Immature natural killer cell (primary cell): ENCODE measurements at regions not wholly inside any gene's neighbourhood (a gene's known extent, or its start where the extent isn't known, plus 50 kb on each side); places are given as distances from the start of the nearest gene placed in this dataset.

Source experiments
- DNase-seq, 3 donors: peaks; one replicate each; pipeline ENCODE4 v3.0.0; 2022; ENCODE audit warnings: mixed read lengths in 1 of 3
- H3K27ac Mint-ChIP-seq, 6 donors: one replicate each; pipeline ENCODE4 v1.8.0; 2020; ENCODE audit warnings: mixed read lengths in 6 of 6, mild to moderate bottlenecking in 5 of 6, inconsistent platforms in 4 of 6, moderate library complexity in 3 of 6
- H3K27me3 Mint-ChIP-seq, 3 donors: one replicate each; pipeline ENCODE4 v1.8.0; 2020 to 2021; ENCODE audit warnings: low read depth in 3 of 3, mild to moderate bottlenecking in 3 of 3, mixed read lengths in 3 of 3, moderate library complexity in 3 of 3, inconsistent platforms in 1 of 3
- H3K36me3 Mint-ChIP-seq, 3 donors: one replicate each; pipeline ENCODE4 v1.8.0; 2020; ENCODE audit warnings: mixed read lengths in 3 of 3, inconsistent platforms in 2 of 3, mild to moderate bottlenecking in 2 of 3
- H3K4me1 Mint-ChIP-seq, 2 donors: one replicate each; pipeline ENCODE4 v1.8.0; 2020; ENCODE audit warnings: inconsistent platforms in 2 of 2, mild to moderate bottlenecking in 2 of 2, mixed read lengths in 2 of 2, moderate library complexity in 1 of 2
- H3K4me3 Mint-ChIP-seq, 5 donors: one replicate each; pipeline ENCODE4 v1.8.0; 2020; ENCODE audit warnings: mild to moderate bottlenecking in 5 of 5, mixed read lengths in 5 of 5, inconsistent platforms in 3 of 5, moderate library complexity in 3 of 5
- H3K9me3 Mint-ChIP-seq, 6 donors: one replicate each; pipeline ENCODE4 v1.8.0; 2020; ENCODE audit warnings: mild to moderate bottlenecking in 6 of 6, mixed read lengths in 6 of 6, inconsistent platforms in 4 of 6, moderate library complexity in 3 of 6

DNA sequence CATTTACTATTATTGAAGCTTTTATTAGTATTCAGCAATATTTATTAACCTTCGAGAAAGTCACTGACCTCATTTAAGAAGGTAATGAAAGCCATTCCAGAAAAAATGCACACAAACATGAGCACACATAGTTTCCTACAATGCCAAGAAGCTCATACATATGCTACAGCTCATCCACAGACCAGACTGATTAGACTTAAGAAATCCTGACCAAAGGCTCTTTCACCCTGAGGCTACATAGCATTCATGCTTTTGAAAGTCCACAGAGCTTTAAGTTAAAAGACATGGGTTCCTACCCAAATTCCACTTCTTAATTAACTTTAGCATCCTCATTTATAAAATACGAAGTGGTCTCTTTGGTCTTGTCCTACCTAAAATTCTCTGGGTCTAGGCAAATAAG lies 430.4 kb downstream of the TBC1D32 start:
- H3K27ac Mint-ChIP-seq: no peak overlapping the region
- H3K4me3 Mint-ChIP-seq: no peak overlapping the region
- no peak for DNase-seq
- no peaks in the 10 kb centered on the region for H3K36me3 Mint-ChIP-seq
- peaks cover 0 to 9% (median 4%) of the 10 kb centered on the region in 6 donors for H3K9me3 Mint-ChIP-seq
- H3K4me1 Mint-ChIP-seq: no peaks in the 10 kb centered on the region
- peaks cover 0 to 3% (median 0%) of the 10 kb centered on the region in 3 donors for H3K27me3 Mint-ChIP-seq

GRCh38 chr6:120899932-120900331 lies 434.3 kb downstream of the TBC1D32 start:
- H3K4me1 Mint-ChIP-seq: no peaks in the 10 kb centered on the region
- H3K4me3 Mint-ChIP-seq: no peak overlapping the region
- H3K9me3 Mint-ChIP-seq: peaks cover 0 to 17% (median 3%) of the 10 kb centered on the region in 6 donors
- no peak for DNase-seq
- H3K27me3 Mint-ChIP-seq: peaks cover 0 to 5% (median 0%) of the 10 kb centered on the region in 3 donors
- no peak overlapping the region for H3K27ac Mint-ChIP-seq
- no peaks in the 10 kb centered on the region for H3K36me3 Mint-ChIP-seq

GRCh38 chr6:120894077-120894476 lies 440.2 kb downstream of the TBC1D32 start:
- Mint-ChIP-seq H3K4me1 (no peaks in the 10 kb centered on the region), H3K36me3 (peaks cover 0 to 6% (median 4%) of the 10 kb centered on the region in 3 donors), H3K4me3 (no peak overlapping the region), H3K27me3 (peaks cover 0 to 2% (median 0%) of the 10 kb centered on the region in 3 donors), H3K27ac (no peak overlapping the region), H3K9me3 (peaks cover 5 to 47% (median 30%) of the 10 kb centered on the region in 6 donors)
- no peak for DNase-seq

DNA sequence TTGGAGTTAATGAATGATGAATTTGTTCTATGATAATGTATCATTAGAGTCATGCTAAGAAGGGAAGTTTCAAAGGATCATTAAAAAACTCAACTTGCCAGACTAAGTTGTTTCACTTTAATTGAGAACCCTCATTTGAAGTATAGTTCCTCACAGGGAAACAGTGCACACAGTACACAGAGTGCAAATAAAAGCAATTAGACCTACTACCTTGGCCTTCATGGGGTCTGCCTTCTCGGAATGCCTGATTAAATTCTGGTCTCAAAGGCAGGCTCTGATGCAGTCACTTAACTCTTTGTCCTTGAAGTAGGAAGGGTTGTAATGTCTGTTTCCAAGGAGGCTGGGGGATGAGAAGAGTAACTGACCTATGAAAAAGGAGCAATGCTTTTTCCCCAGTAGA lies 457.3 kb downstream of the TBC1D32 start:
- Mint-ChIP-seq H3K27me3 (peaks cover 0 to 4% (median 0%) of the 10 kb centered on the region in 3 donors), H3K9me3 (peaks cover 3 to 26% (median 17%) of the 10 kb centered on the region in 6 donors), H3K4me1 (no peaks in the 10 kb centered on the region), H3K27ac (no peak overlapping the region), H3K36me3 (no peaks in the 10 kb centered on the region), H3K4me3 (no peak overlapping the region)
- no peak for DNase-seq

DNA sequence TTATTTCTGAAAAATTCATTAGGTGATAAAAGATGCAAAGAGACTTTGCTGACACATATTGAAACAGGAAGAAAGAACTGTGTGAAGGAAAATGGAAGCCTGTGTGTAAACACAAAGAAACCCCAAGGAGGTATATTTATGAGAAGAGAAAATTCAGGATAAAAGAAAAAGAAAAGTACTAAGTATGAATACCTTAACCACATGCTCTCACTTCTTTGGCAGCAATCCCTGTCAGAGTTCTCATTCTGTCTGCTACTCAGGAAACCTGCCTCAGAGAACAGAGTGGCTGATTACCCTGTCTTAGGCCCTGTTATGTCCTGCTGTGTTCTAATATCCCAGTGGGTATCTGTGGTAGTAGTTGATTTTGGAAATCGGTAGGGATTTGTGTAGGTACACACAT lies 457.9 kb downstream of the TBC1D32 start:
- no peaks in the 10 kb centered on the region for H3K36me3 Mint-ChIP-seq
- no peak overlapping the region for H3K27ac Mint-ChIP-seq
- DNase-seq: no peak
- no peaks in the 10 kb centered on the region for H3K4me1 Mint-ChIP-seq
- H3K4me3 Mint-ChIP-seq: no peak overlapping the region
- peaks cover 0 to 4% (median 0%) of the 10 kb centered on the region in 3 donors for H3K27me3 Mint-ChIP-seq
- H3K9me3 Mint-ChIP-seq: peaks cover 3 to 22% (median 16%) of the 10 kb centered on the region in 6 donors

DNA sequence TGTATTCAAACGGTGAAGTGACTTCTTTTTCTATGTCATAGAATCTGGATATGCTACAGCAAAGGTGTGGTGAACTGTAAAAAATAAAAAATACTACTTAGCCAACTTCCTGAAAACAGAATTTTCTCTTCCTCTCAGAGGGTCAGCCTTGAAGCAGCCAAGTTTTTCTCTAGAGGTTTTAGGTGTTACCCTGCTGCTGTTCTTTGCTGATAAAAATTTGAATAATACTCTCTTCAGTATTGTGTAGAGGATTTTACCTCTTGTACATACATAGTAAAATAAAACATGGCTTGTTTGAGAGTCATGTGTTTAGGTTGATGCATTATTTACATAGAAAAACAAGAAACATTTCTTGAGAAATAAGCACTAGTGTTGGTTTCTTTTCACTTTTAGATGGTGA lies 458.4 kb downstream of the TBC1D32 start:
- H3K4me1 Mint-ChIP-seq: no peaks in the 10 kb centered on the region
- H3K4me3 Mint-ChIP-seq: no peak overlapping the region
- no peaks in the 10 kb centered on the region for H3K36me3 Mint-ChIP-seq
- peaks cover 0 to 4% (median 0%) of the 10 kb centered on the region in 3 donors for H3K27me3 Mint-ChIP-seq
- DNase-seq: no peak
- no peak overlapping the region for H3K27ac Mint-ChIP-seq
- peaks cover 3 to 25% (median 17%) of the 10 kb centered on the region in 6 donors for H3K9me3 Mint-ChIP-seq

DNA sequence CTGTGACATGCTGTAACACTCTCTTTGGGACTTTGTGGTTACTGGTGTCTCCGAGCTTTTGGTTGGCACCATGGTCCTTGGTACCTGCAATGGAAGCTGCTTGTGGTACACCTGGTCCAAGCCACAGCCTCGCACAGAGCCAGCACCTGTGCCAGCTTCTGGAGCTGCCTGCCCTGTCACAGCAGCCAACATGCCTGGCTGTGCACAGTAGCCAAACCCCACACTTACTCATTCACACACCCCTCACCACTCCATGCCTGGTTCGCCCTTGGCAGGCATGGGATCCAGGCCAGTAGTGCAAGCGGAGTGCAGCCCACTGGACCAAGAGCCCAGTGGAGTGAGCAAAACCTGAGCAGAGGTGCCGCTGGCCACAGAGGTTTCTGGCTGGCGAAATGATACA lies 459.9 kb downstream of the TBC1D32 start:
- Mint-ChIP-seq H3K4me1 (no peaks in the 10 kb centered on the region), H3K27ac (no peak overlapping the region), H3K9me3 (peaks cover 5 to 30% (median 14%) of the 10 kb centered on the region in 6 donors), H3K4me3 (no peak overlapping the region), H3K27me3 (peaks cover 0 to 4% (median 0%) of the 10 kb centered on the region in 3 donors), H3K36me3 (no peaks in the 10 kb centered on the region)
- DNase-seq: no peak

DNA sequence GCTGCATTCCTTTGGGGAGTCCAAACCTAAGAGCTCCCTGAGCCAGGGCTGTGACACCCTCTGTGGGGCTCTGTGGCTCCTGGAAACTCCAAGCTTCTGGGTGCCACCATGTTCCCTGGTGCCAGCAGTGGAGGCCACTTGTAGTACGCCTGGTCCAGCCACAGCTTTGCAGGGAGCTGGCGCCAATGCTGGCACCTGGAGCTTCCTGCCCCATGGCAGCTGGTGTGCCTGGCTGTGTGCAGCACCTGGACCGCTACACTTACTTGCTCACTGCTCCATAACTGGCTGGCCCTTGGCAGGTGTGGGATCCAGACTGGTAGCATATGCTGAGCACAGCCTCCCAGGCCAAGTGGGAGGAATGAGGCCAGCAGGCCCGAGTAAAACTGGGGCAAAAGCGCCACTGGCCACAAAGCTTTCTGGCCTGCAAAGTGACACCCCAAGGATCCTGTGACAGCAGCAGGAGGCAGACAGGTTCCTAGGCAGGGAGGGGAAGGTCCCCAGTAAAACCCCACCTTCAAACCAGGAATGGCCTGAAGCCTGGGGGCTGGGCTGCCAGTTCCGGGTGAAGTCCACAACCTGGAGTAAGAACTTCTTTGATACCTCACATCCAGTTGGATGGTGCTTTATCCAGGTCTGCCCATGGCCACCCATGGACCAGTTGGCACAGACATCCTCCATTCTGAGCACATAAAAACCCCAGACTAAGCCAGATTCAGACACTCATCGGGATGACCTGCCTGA lies 461.0 kb downstream of the TBC1D32 start:
- Mint-ChIP-seq H3K27ac (no peak overlapping the region), H3K4me1 (no peaks in the 10 kb centered on the region), H3K4me3 (no peak overlapping the region), H3K36me3 (no peaks in the 10 kb centered on the region), H3K27me3 (peaks cover 0 to 4% (median 0%) of the 10 kb centered on the region in 3 donors), H3K9me3 (peaks cover 4 to 29% (median 11%) of the 10 kb centered on the region in 6 donors)
- no peak for DNase-seq

GRCh38 chr6:120872262-120872578 lies 462.1 kb downstream of the TBC1D32 start:
- Mint-ChIP-seq H3K4me1 (no peaks in the 10 kb centered on the region), H3K27ac (no peak overlapping the region), H3K9me3 (peaks cover 4 to 30% (median 9%) of the 10 kb centered on the region in 6 donors), H3K4me3 (no peak overlapping the region), H3K36me3 (no peaks in the 10 kb centered on the region), H3K27me3 (peaks cover 0 to 4% (median 0%) of the 10 kb centered on the region in 3 donors)
- DNase-seq: no peak

GRCh38 chr6:120871416-120872261 lies 462.6 kb downstream of the TBC1D32 start:
- no peak for DNase-seq
- Mint-ChIP-seq H3K4me1 (no peaks in the 10 kb centered on the region), H3K9me3 (peaks cover 4 to 30% (median 8%) of the 10 kb centered on the region in 6 donors), H3K27ac (no peak overlapping the region), H3K27me3 (peaks cover 0 to 4% (median 0%) of the 10 kb centered on the region in 3 donors), H3K4me3 (no peak overlapping the region), H3K36me3 (no peaks in the 10 kb centered on the region)

DNA sequence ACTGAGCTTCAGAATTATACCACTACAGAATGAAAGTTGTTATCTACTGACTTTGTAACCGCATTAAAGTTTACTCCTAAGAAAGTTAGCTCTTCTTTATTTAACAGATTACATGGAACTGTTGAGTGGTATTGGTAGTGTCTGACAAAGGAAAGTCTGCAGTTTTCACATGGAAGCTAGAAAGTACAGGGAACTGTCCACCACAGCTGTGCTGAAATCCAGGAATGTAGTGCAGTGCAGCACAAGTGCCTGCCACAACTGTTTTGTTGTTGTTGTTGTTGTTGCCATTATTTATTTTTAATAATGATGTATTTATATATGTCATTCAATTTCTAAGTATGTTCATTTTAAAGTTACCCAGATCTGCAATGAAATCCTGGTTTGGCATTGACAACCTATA lies 464.9 kb downstream of the TBC1D32 start:
- H3K27me3 Mint-ChIP-seq: peaks cover 0 to 3% (median 0%) of the 10 kb centered on the region in 3 donors

DNA sequence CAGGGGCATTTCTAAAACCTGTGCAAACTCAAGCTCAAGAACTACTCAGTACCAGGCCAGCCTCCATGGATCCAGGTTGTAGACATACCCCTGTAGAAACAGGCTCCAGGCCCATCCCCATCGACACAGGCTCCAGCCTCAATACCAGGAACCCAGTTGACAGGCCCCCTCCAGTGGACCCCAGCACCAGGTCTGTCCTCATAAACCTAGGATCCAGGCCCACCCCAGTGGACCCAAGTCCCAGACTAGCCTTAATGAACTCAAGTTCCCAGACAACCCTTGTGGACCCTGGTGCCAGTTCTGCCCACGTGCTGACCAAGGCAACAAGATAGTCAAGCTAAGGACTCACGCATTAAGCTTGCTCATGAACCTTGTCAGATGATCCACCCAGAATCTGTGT lies 476.9 kb downstream of the TBC1D32 start:
- Mint-ChIP-seq H3K27ac (no peak overlapping the region), H3K27me3 (peaks cover 0 to 2% (median 0%) of the 10 kb centered on the region in 3 donors), H3K4me1 (no peaks in the 10 kb centered on the region), H3K4me3 (no peak overlapping the region), H3K9me3 (peaks cover 6 to 22% (median 12%) of the 10 kb centered on the region in 6 donors), H3K36me3 (no peaks in the 10 kb centered on the region)
- DNase-seq: no peak

More for the DNA sequence above, 464.9 kb downstream of the TBC1D32 start:
- H3K4me1 Mint-ChIP-seq: no peaks in the 10 kb centered on the region
- DNase-seq: no peak
- H3K4me3 Mint-ChIP-seq: no peak overlapping the region
- H3K36me3 Mint-ChIP-seq: no peaks in the 10 kb centered on the region
- peaks cover 4 to 29% (median 9%) of the 10 kb centered on the region in 6 donors for H3K9me3 Mint-ChIP-seq
- no peak overlapping the region for H3K27ac Mint-ChIP-seq

- peaks cover 6 to 27% (median 13%) of the 10 kb centered on the region in 6 donors for H3K9me3 Mint-ChIP-seq
- H3K27me3 Mint-ChIP-seq: peaks cover 0 to 2% (median 0%) of the 10 kb centered on the region in 3 donors
- no peaks in the 10 kb centered on the region for H3K36me3 Mint-ChIP-seq
- H3K4me3 Mint-ChIP-seq: no peak overlapping the region
- no peaks in the 10 kb centered on the region for H3K4me1 Mint-ChIP-seq
- no peak overlapping the region for H3K27ac Mint-ChIP-seq
- DNase-seq: no peak
Observed at GRCh38 chr6:120854583-120854982, 479.7 kb downstream of the TBC1D32 start.

DNA sequence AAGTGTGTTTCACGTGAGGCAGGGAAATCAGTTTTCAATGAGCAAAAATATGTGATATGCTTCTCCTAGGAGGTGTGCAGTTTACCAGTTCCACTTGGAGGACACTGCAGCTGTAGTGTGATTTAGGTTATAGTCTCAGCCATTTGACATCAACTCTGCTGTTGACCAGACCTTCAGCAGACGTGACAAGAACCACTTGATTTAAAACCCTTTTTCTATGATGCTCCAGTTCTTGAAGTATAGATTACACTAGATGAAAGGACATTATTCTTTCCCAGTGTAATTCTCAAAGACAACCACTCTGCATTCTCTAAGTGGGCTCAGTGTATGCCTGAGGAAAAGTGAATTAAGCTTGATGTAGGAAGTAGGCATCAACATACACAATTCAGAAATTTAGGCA lies 480.8 kb downstream of the TBC1D32 start:
- Mint-ChIP-seq H3K4me1 (no peaks in the 10 kb centered on the region), H3K9me3 (peaks cover 6 to 27% (median 13%) of the 10 kb centered on the region in 6 donors), H3K36me3 (no peaks in the 10 kb centered on the region), H3K27ac (no peak overlapping the region), H3K27me3 (peaks cover 0 to 2% (median 0%) of the 10 kb centered on the region in 3 donors), H3K4me3 (no peak overlapping the region)
- no peak for DNase-seq
